PC-3 (cell line): ENCODE measurements at regions not wholly inside any gene's neighbourhood (a gene's known extent, or its start where the extent isn't known, plus 50 kb on each side); places are given as distances from the start of the nearest gene placed in this dataset.

Experiments
- ATAC-seq: fragments of 200-7000 bp; cut with Tn5 transposase; 2 replicates; pipeline ENCODE4 v1.9.1; 2020; ENCODE audit warnings: mild to moderate bottlenecking, moderate library complexity
- BruUV-seq: library from RNA; stranded (reverse); fragments of 400-500 nt; replicated peaks from 2 replicates; lab custom pipeline; 2021; lab: Mats Ljungman, UMichigan
- CTCF ChIA-PET: fragments of 300-600 bp; sonication (Branson Sonifier 250); formaldehyde crosslinking; loops from one replicate; lab custom pipeline; 2022; ENCODE audit warnings: antibody characterized with exemption; lab: Charles Lee
- POLR2A ChIA-PET: fragments of 300-600 bp; sonication (Branson Sonifier 250); formaldehyde crosslinking; loops from one replicate; lab custom pipeline; 2022; ENCODE audit warnings: antibody characterized with exemption; ENCODE audit not compliant: unreplicated experiment; lab: Charles Lee
- DNase-seq: peaks from one replicate; pipeline ENCODE4 v3.0.0-alpha.2; 2015
- H2AFZ ChIP-seq: fragments of 300-600 bp; sonication (generic); 2 replicates; pipeline ENCODE4 v1.6.0; 2016; ENCODE audit warnings: antibody characterized with exemption, low read length
- H3F3A ChIP-seq: fragments of 300-600 bp; sonication (generic); one replicate; pipeline ENCODE4 v1.6.0; 2017; ENCODE audit warnings: antibody characterized with exemption, low read length, control low read depth, mild to moderate bottlenecking; ENCODE audit not compliant: unreplicated experiment
- H3K27ac ChIP-seq: fragments of 300-600 bp; sonication (generic); 2 replicates; pipeline ENCODE4 v1.5.1; 2016; ENCODE audit warnings: mild to moderate bottlenecking, low read length
- H3K27me3 ChIP-seq: fragments of 300-600 bp; sonication (generic); 2 replicates; pipeline ENCODE4 v1.6.1; 2016; ENCODE audit warnings: low read length, mixed read lengths
- H3K36me3 ChIP-seq: fragments of 300-600 bp; sonication (generic); 2 replicates; pipeline ENCODE4 v1.6.1; 2016; ENCODE audit warnings: low read depth, mixed run types, low read length, mixed read lengths
- H3K4me1 ChIP-seq: fragments of 300-600 bp; sonication (generic); 2 replicates; pipeline ENCODE4 v1.5.1; 2016; ENCODE audit warnings: low read length; ENCODE audit not compliant: insufficient read depth
- H3K4me2 ChIP-seq: fragments of 300-600 bp; sonication (generic); 2 replicates; pipeline ENCODE4 v1.6.0; 2016; ENCODE audit warnings: low read length
- H3K4me3 ChIP-seq: fragments of 300-600 bp; sonication (generic); 2 replicates; pipeline ENCODE4 v1.5.1; 2016; ENCODE audit warnings: mild to moderate bottlenecking, low read length, mixed read lengths
- H3K79me2 ChIP-seq: fragments of 300-600 bp; sonication (generic); 2 replicates; pipeline ENCODE4 v1.6.1; 2017; ENCODE audit warnings: low read length, mixed read lengths
- H3K9ac ChIP-seq: fragments of 300-600 bp; sonication (generic); 2 replicates; pipeline ENCODE4 v1.6.0; 2016; ENCODE audit warnings: mild to moderate bottlenecking, low read length
- H3K9me2 ChIP-seq: fragments of 300-600 bp; sonication (generic); replicated peaks from 2 replicates; pipeline ENCODE4 v1.6.1; 2016; ENCODE audit warnings: mixed run types, low read length, mixed read lengths
- H3K9me3 ChIP-seq: fragments of 300-600 bp; sonication (generic); 2 replicates; pipeline ENCODE4 v1.6.1; 2016; ENCODE audit warnings: low read length, mixed read lengths
- H4K20me1 ChIP-seq: fragments of 300-600 bp; sonication (generic); 2 replicates; pipeline ENCODE4 v1.6.1; 2016; ENCODE audit warnings: low read length, mixed read lengths
- CTCF ChIP-seq: fragments of 300-600 bp; sonication (generic); conservative IDR thresholded peaks from 2 replicates; pipeline ENCODE4 v1.5.1; 2017; ENCODE audit warnings: antibody characterized with exemption, low read depth, mild to moderate bottlenecking, low read length
- EZH2 ChIP-seq: fragments of 300-600 bp; sonication (generic); IDR thresholded peaks from one replicate; pipeline ENCODE4 v1.6.1; 2017; ENCODE audit warnings: antibody characterized with exemption, mild to moderate bottlenecking, low read length; ENCODE audit not compliant: unreplicated experiment
- EZH2phosphoT487 ChIP-seq: fragments of 300-600 bp; sonication (generic); IDR thresholded peaks from 2 replicates; pipeline ENCODE4 v1.6.1; 2018; ENCODE audit warnings: mild to moderate bottlenecking, antibody characterized with exemption, low read length, borderline replicate concordance
- intact Hi-C: fragments of 100-400 bp; cut with micrococcal nuclease; formaldehyde crosslinking; loops from 2 replicates; pipeline ENCODE4 v1.9.0; 2023

DNA sequence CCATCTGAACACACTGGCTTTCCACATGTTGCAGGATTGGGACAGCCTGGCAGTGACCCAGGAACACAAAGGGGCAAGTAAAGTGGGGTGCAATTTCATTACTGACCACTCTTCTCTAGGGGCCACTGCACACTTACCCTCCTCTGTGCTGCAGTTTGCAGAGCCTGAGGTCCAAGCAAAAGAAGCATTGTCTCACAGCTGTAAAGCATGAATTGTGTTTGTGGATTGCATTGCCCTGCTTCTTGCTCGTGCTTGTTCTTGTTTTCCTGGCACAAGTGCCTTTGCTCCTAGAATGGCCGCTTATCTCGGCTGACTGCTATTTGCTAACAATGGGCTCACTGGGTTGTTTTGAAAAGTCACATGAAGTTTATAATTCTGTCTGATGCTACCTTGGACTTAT lies 209.1 kb upstream of the JADE1 start:
- no TSS peak for BruUV-seq
- Histone ChIP-seq H3K9me2 (no peaks in the 10 kb centered on the region), H3K79me2 (no peaks in the 10 kb centered on the region), H3K4me3 (no peak overlapping the region), H3K4me1 (peaks cover 29% of the 10 kb centered on the region), H4K20me1 (no peaks in the 10 kb centered on the region), H3K9ac (no peak overlapping the region), H3K36me3 (no peaks in the 10 kb centered on the region), H3K27me3 (no peaks in the 10 kb centered on the region), H3K4me2 (no peak overlapping the region), H3K27ac (no peak overlapping the region), H2AFZ (no peak overlapping the region), H3K9me3 (no peaks in the 10 kb centered on the region), H3F3A (no peaks in the 10 kb centered on the region)
- TF ChIP-seq EZH2phosphoT487 (no peak), CTCF (no peak), EZH2 (no peak)
- DNase-seq (no peak), ATAC-seq (no peak)
- ChIA-PET CTCF (no interaction called here), POLR2A (no interaction called here)
- intact Hi-C loops, result no loop called here

DNA sequence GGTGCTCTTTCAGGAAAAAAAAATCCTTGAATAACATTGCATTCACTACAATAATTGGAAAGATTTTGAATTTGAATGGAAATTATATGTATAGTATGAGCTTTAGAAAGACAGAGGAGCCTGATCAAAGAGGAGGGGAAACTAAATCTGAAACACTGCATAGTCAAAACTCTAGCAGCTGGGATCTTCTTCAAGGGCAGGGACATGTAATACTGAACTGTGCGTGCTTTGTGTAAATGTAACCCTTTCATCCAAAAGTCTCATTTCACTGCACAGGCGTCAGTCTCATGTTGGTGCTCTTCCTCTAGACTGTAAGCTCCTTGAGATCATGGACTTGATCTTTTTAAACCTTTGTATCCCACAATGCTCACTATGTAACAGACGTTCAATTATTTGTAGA lies 212.0 kb upstream of the JADE1 start:
- Histone ChIP-seq H3K27ac (no peak overlapping the region), H3K9me3 (no peaks in the 10 kb centered on the region), H3K36me3 (no peaks in the 10 kb centered on the region), H4K20me1 (no peaks in the 10 kb centered on the region), H3K9me2 (no peaks in the 10 kb centered on the region), H3K4me1 (peaks cover 18% of the 10 kb centered on the region), H2AFZ (no peak overlapping the region), H3K79me2 (no peaks in the 10 kb centered on the region), H3K4me2 (no peak overlapping the region), H3K27me3 (no peaks in the 10 kb centered on the region), H3F3A (no peaks in the 10 kb centered on the region), H3K9ac (no peak overlapping the region), H3K4me3 (no peak overlapping the region)
- intact Hi-C loops, result no loop called here
- no TSS peak for BruUV-seq
- POLR2A ChIA-PET, result no interaction called here
- ATAC-seq (no peak), DNase-seq (no peak)
- CTCF ChIA-PET, result no interaction called here
- TF ChIP-seq CTCF (no peak), EZH2phosphoT487 (no peak), EZH2 (no peak)

DNA sequence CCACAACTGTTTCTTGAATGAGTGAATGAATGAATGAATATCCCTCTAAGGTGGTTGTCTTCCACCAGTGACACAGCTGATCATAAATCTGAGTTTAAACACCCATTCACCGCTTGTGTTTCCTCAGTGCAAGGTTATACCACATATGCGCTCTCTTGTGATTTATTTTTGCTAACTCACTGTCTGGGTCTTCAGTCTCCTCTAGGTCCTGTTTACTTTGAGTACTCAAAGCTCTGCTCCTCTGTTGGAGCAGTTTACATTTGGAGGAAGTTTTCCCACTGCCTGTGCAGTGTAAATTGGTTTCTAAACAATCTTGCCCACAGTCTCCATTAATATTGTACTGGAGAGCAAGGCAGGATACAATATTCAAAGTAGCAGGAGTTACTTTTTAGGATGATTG lies 212.6 kb upstream of the JADE1 start:
- no peaks in the 10 kb centered on the region for H3K9me2 ChIP-seq
- TF ChIP-seq EZH2 (no peak), CTCF (no peak), EZH2phosphoT487 (no peak)
- CTCF ChIA-PET, result no interaction called here
- POLR2A ChIA-PET, result no interaction called here
- no TSS peak for BruUV-seq
- H4K20me1 ChIP-seq, result no peaks in the 10 kb centered on the region
- no peaks in the 10 kb centered on the region for H3K79me2 ChIP-seq
- intact Hi-C loops, result no loop called here
- no peak overlapping the region for H3K27ac ChIP-seq
- no peaks in the 10 kb centered on the region for H3F3A ChIP-seq
- H3K36me3 ChIP-seq, result no peaks in the 10 kb centered on the region
- peaks cover 12% of the 10 kb centered on the region for H3K4me1 ChIP-seq
- H2AFZ ChIP-seq, result no peak overlapping the region
- DNase-seq (no peak), ATAC-seq (no peak)
- H3K9me3 ChIP-seq, result no peaks in the 10 kb centered on the region
- H3K27me3 ChIP-seq, result no peaks in the 10 kb centered on the region
- H3K4me2 ChIP-seq, result no peak overlapping the region
- no peak overlapping the region for H3K9ac ChIP-seq
- H3K4me3 ChIP-seq, result no peak overlapping the region
